ENCODE measurements at regions not wholly inside any gene's neighbourhood (a gene's known extent, or its start where the extent isn't known, plus 50 kb on each side); places are given as distances from the start of the nearest gene placed in this dataset.
"Not testable (repeated sequence)": the region's sequence is repeated elsewhere in the genome, so short reads cannot be mapped to it uniquely, and the experiment has no call there.

DNA sequence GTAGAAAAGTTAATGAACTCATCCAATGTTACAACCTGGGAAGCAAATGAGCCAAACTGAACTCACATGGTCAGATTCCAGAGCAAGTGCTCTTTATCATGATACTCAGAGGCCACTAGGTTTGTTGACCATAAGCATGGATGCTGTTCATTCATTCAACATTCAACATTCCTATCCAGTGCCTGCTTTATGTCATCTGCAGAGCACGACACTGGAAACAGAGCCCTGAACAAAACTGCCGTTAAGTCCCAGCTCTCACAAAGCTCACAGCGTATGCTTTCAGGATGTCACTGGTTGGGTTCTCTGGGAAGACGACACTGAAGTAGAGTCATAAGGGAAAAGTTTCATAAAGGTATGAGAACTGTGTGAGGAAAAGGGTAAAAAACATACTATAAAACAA, 105.8 kb upstream of the TRIM77 start:
- intact Hi-C loops (cut with micrococcal nuclease) = no loop called here
- Histone ChIP-seq H3K4me2 (replicated peaks; ENCODE audit: extremely low read depth, low read length, poor library complexity, severe bottlenecking) (no peak overlapping the region), H3K79me2 (ENCODE audit: insufficient read depth, low read length) (no peaks in the 10 kb centered on the region), H3K27ac (ENCODE audit: low read depth in 1 of 2, low read length in 2 of 2) (no peak overlapping the region), H3K27me3 (ENCODE audit: control insufficient read depth in 2 of 2, insufficient read depth in 2 of 2, low read length in 2 of 2) (no peaks in the 10 kb centered on the region), H3K9me3 (replicated peaks in 1 of 2; ENCODE audit: control insufficient read depth in 1 of 2, insufficient read depth in 1 of 2, low read length in 2 of 2) (no peaks in the 10 kb centered on the region), H3K9ac (ENCODE audit: insufficient read depth, low read length, poor library complexity, severe bottlenecking) (no peak overlapping the region), H2AFZ (ENCODE audit: insufficient read depth, low read depth, low read length, poor library complexity, severe bottlenecking) (no peak overlapping the region), H4K20me1 (ENCODE audit: insufficient read depth, low read length) (no peaks in the 10 kb centered on the region), H3K4me1 (ENCODE audit: control insufficient read depth in 1 of 2, insufficient read depth in 2 of 2, low read length in 2 of 2) (no peaks in the 10 kb centered on the region), H3K36me3 (replicated peaks in 1 of 2; ENCODE audit: control insufficient read depth in 1 of 2, insufficient read depth in 2 of 2, low read length in 2 of 2) (no peaks in the 10 kb centered on the region), H3K4me3 (replicated peaks in 1 of 3; ENCODE audit: low read depth in 2 of 3, low read length in 3 of 3) (no peak overlapping the region)
- Mint-ChIP-seq H3K9me3 (peaks cover 0 to 5% (median 3%) of the 10 kb centered on the region in 7 donors), H3K4me1 (peaks cover 3% of the 10 kb centered on the region), H3K27me3 (ENCODE audit: low read depth in 3 of 3) (peaks cover 0 to 3% (median 0%) of the 10 kb centered on the region in 3 donors), H3K36me3 (no peaks in the 10 kb centered on the region), H3K27ac (no peak overlapping the region), H3K4me3 (no peak overlapping the region)
- no peak for DNase-seq
- WGBS (ENCODE audit: insufficient coverage) = 100% methylated on average over 1 of the region's 4 CpGs
- TF ChIP-seq, protein P1, sequence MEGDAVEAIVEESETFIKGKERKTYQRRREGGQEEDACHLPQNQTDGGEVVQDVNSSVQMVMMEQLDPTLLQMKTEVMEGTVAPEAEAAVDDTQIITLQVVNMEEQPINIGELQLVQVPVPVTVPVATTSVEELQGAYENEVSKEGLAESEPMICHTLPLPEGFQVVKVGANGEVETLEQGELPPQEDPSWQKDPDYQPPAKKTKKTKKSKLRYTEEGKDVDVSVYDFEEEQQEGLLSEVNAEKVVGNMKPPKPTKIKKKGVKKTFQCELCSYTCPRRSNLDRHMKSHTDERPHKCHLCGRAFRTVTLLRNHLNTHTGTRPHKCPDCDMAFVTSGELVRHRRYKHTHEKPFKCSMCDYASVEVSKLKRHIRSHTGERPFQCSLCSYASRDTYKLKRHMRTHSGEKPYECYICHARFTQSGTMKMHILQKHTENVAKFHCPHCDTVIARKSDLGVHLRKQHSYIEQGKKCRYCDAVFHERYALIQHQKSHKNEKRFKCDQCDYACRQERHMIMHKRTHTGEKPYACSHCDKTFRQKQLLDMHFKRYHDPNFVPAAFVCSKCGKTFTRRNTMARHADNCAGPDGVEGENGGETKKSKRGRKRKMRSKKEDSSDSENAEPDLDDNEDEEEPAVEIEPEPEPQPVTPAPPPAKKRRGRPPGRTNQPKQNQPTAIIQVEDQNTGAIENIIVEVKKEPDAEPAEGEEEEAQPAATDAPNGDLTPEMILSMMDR (IDR thresholded peaks at IDR 0.05) = no peak

DNA sequence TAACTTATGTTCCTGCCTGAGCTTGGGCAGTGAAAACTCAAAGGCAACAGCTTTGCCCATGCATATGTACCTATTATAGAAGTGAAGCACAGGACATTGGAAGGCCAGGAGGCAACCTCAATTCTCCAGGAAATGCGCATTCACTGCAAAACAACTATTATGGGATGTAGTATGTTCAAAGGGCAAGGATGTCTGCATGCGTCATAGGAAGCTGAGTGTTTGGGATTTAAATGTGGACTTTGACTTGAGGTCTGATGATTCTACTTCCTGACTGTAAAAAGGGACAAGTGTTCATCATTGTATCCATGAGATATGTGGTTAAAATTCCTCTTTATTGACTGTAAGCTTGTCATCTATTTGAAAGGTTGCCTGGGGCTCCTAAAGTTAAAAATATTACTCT, 103.3 kb upstream of the TRIM77 start:
- H3K27me3 Mint-ChIP-seq (ENCODE audit: low read depth in 3 of 3); H4K20me1 ChIP-seq (ENCODE audit: insufficient read depth, low read length); intact Hi-C loops (cut with micrococcal nuclease); H3K27ac Mint-ChIP-seq; H3K27me3 ChIP-seq (ENCODE audit: control insufficient read depth in 2 of 2, insufficient read depth in 2 of 2, low read length in 2 of 2); H3K79me2 ChIP-seq (ENCODE audit: insufficient read depth, low read length); H3K4me1 Mint-ChIP-seq; H3K9ac ChIP-seq (ENCODE audit: insufficient read depth, low read length, poor library complexity, severe bottlenecking); H3K4me1 ChIP-seq (ENCODE audit: control insufficient read depth in 1 of 2, insufficient read depth in 2 of 2, low read length in 2 of 2); H3K27ac ChIP-seq (ENCODE audit: low read depth in 1 of 2, low read length in 2 of 2); H3K4me3 Mint-ChIP-seq; H3K36me3 Mint-ChIP-seq; H3K36me3 ChIP-seq (replicated peaks in 1 of 2; ENCODE audit: control insufficient read depth in 1 of 2, insufficient read depth in 2 of 2, low read length in 2 of 2); H3K4me2 ChIP-seq (replicated peaks; ENCODE audit: extremely low read depth, low read length, poor library complexity, severe bottlenecking); DNase-seq; H3K9me3 Mint-ChIP-seq; H2AFZ ChIP-seq (ENCODE audit: insufficient read depth, low read depth, low read length, poor library complexity, severe bottlenecking); H3K4me3 ChIP-seq (replicated peaks in 1 of 3; ENCODE audit: low read depth in 2 of 3, low read length in 3 of 3); H3K9me3 ChIP-seq (replicated peaks in 1 of 2; ENCODE audit: control insufficient read depth in 1 of 2, insufficient read depth in 1 of 2, low read length in 2 of 2): not testable (repeated sequence)
- WGBS (ENCODE audit: insufficient coverage) = no CpG with 5 or more reads among the region's 2 CpGs

DNA sequence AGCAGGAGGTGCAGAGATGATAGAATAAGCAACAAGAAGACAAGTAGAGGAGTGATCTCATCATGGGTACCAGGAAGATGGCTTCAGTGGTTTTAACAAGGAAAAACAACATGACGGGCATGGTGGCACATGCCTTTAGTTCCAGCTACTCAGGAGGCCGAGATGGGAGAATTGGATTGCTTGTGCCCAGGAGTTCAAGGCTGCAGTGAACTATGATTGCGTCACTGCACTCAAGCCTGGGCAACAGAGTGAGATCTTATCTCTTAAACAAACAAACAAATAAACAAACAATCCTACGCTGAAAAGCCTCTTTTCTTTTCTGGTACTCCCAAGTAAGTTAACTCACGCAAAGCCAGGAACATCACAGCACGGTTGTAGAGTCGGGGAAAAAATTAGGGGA, 102.6 kb upstream of the TRIM77 start:
- H3K27me3 Mint-ChIP-seq (ENCODE audit: low read depth in 3 of 3); H3K9ac ChIP-seq (ENCODE audit: insufficient read depth, low read length, poor library complexity, severe bottlenecking); H3K4me3 ChIP-seq (replicated peaks in 1 of 3; ENCODE audit: low read depth in 2 of 3, low read length in 3 of 3); H2AFZ ChIP-seq (ENCODE audit: insufficient read depth, low read depth, low read length, poor library complexity, severe bottlenecking); H3K9me3 ChIP-seq (replicated peaks in 1 of 2; ENCODE audit: control insufficient read depth in 1 of 2, insufficient read depth in 1 of 2, low read length in 2 of 2); H3K9me3 Mint-ChIP-seq; intact Hi-C loops (cut with micrococcal nuclease); DNase-seq; H3K27ac Mint-ChIP-seq; H3K27ac ChIP-seq (ENCODE audit: low read depth in 1 of 2, low read length in 2 of 2); H3K4me3 Mint-ChIP-seq; H3K4me2 ChIP-seq (replicated peaks; ENCODE audit: extremely low read depth, low read length, poor library complexity, severe bottlenecking); H3K79me2 ChIP-seq (ENCODE audit: insufficient read depth, low read length); H3K27me3 ChIP-seq (ENCODE audit: control insufficient read depth in 2 of 2, insufficient read depth in 2 of 2, low read length in 2 of 2); H3K36me3 Mint-ChIP-seq; H4K20me1 ChIP-seq (ENCODE audit: insufficient read depth, low read length); H3K36me3 ChIP-seq (replicated peaks in 1 of 2; ENCODE audit: control insufficient read depth in 1 of 2, insufficient read depth in 2 of 2, low read length in 2 of 2): not testable (repeated sequence)
- H3K4me1 Mint-ChIP-seq = peaks cover 13% of the 10 kb centered on the region
- peaks cover 8 to 12% of the 10 kb centered on the region in 2 donors for H3K4me1 ChIP-seq (ENCODE audit: control insufficient read depth in 1 of 2, insufficient read depth in 2 of 2, low read length in 2 of 2)
- no CpG with 5 or more reads among the region's 7 CpGs for WGBS (ENCODE audit: insufficient coverage)
